Astrocyte (in vitro differentiated cells and primary cell): ENCODE measurements at regions not wholly inside any gene's neighbourhood (a gene's known extent, or its start where the extent isn't known, plus 50 kb on each side); places are given as distances from the start of the nearest gene placed in this dataset.

ENCODE experiments used
- CTCF ChIP-seq: IDR thresholded peaks from 2 replicates; pipeline ENCODE4 v1.5.1; 2011; ENCODE audit warnings: low read depth, mild to moderate bottlenecking, inconsistent platforms, low read length, moderate library complexity; ENCODE audit not compliant: insufficient read depth
- EZH2 ChIP-seq: IDR thresholded peaks from 2 replicates; pipeline ENCODE4 v1.6.1; 2012; ENCODE audit warnings: mild to moderate bottlenecking, low read length, inconsistent platforms; ENCODE audit not compliant: insufficient read depth

DNA sequence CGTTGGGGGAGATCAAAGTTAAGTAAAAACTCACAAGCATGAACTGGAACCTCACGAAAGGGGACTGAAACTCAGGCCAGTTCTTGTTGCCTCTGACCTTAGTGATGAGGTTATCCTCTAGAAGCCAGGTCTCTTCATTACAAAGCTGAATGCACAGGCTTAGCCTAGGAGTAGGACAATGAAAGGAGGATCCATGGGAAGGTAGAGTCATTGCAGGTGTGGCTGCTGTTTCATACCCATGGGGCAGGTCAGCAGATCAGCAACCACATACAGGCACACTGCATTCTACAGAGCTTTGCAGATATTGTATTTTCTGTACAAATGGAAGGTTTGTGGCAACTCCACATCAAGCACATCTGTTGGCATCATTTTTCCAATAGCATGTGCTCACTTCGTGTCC is 341.3 kb upstream of the SOX9 start:
- TF ChIP-seq EZH2 (no peak), CTCF (no peak)
